Loucy (cell line): ENCODE measurements at regions not wholly inside any gene's neighbourhood (a gene's known extent, or its start where the extent isn't known, plus 50 kb on each side); places are given as distances from the start of the nearest gene placed in this dataset.

ENCODE experiments used
- H2AFZ ChIP-seq: fragments of 200-600 bp; sonication (generic); 2 replicates; pipeline ENCODE4 v1.6.0; 2016; ENCODE audit warnings: antibody characterized with exemption, mild to moderate bottlenecking, low read length, moderate library complexity
- H3F3A ChIP-seq: fragments of 200-600 bp; 2 replicates; pipeline ENCODE4 v1.6.0; 2016; ENCODE audit warnings: antibody characterized with exemption, low read depth, mild to moderate bottlenecking
- H3K27me3 ChIP-seq: fragments of 200-600 bp; sonication (generic); 2 replicates; pipeline ENCODE4 v1.6.1; 2014; ENCODE audit warnings: low read length, mild to moderate bottlenecking; ENCODE audit not compliant: insufficient read depth, poor library complexity, severe bottlenecking
- H3K36me3 ChIP-seq: fragments of 200-600 bp; sonication (generic); 2 replicates; pipeline ENCODE4 v1.6.1; 2016; ENCODE audit warnings: low read length; ENCODE audit not compliant: insufficient read depth
- H3K4me1 ChIP-seq: fragments of 200-600 bp; sonication (generic); 2 replicates; pipeline ENCODE4 v1.5.1; 2014; ENCODE audit warnings: low read length, mild to moderate bottlenecking; ENCODE audit not compliant: insufficient read depth, poor library complexity, severe bottlenecking
- H3K4me2 ChIP-seq: fragments of 200-600 bp; sonication (generic); 2 replicates; pipeline ENCODE4 v1.6.0; 2014; ENCODE audit warnings: antibody characterized with exemption, low read length, low read depth, mild to moderate bottlenecking; ENCODE audit not compliant: poor library complexity, severe bottlenecking
- H3K4me3 ChIP-seq: fragments of 200-600 bp; sonication (generic); 2 replicates; pipeline ENCODE4 v1.5.1; 2014; ENCODE audit warnings: low read length, mild to moderate bottlenecking, mixed read lengths; ENCODE audit not compliant: poor library complexity, severe bottlenecking
- H3K79me2 ChIP-seq: fragments of 200-600 bp; sonication (generic); 2 replicates; pipeline ENCODE4 v1.6.1; 2014; ENCODE audit warnings: low read length; ENCODE audit not compliant: insufficient read depth
- H3K9ac ChIP-seq: fragments of 200-600 bp; sonication (generic); 2 replicates; pipeline ENCODE4 v1.6.0; 2014; ENCODE audit warnings: mild to moderate bottlenecking, low read depth, low read length, moderate library complexity; ENCODE audit not compliant: poor library complexity, severe bottlenecking
- H3K9me2 ChIP-seq: fragments of 200-600 bp; sonication (generic); replicated peaks from 2 replicates; pipeline ENCODE4 v1.6.1; 2016; ENCODE audit warnings: low read depth, low read length, mixed read lengths
- H3K9me3 ChIP-seq: fragments of 200-600 bp; sonication (generic); 2 replicates; pipeline ENCODE4 v1.6.1; 2014; ENCODE audit warnings: mild to moderate bottlenecking, antibody characterized with exemption, low read length, low read depth; ENCODE audit not compliant: insufficient read depth
- H4K20me1 ChIP-seq: fragments of 200-600 bp; sonication (generic); 2 replicates; pipeline ENCODE4 v1.6.0; 2014; ENCODE audit warnings: antibody characterized with exemption, low read length, mild to moderate bottlenecking; ENCODE audit not compliant: insufficient read depth, poor library complexity, severe bottlenecking
- CTCF ChIP-seq: fragments of 200-600 bp; sonication (generic); conservative IDR thresholded peaks from 2 replicates; pipeline ENCODE4 v1.5.1; 2014; ENCODE audit warnings: mild to moderate bottlenecking, antibody characterized with exemption, low read length
- EZH2phosphoT487 ChIP-seq: fragments of 200-600 bp; IDR thresholded peaks from 2 replicates; pipeline ENCODE4 v1.6.1; 2018; ENCODE audit warnings: antibody characterized with exemption, mild to moderate bottlenecking, moderate library complexity, borderline replicate concordance

GRCh38 chr19:31413353-31413752 is 64.1 kb upstream of the TSHZ3 start:
- Histone ChIP-seq H3K9me3 (0 out of 2 replicates have a peak, but pooled peaks cover 3% of the 10 kb centered on the region), H3K27me3 (no peaks in the 10 kb centered on the region), H3K9ac (no peak overlapping the region), H3K36me3 (no peaks in the 10 kb centered on the region), H2AFZ (no peak overlapping the region), H3K4me3 (no peak overlapping the region), H4K20me1 (no peaks in the 10 kb centered on the region), H3K79me2 (no peaks in the 10 kb centered on the region), H3K9me2 (no peaks in the 10 kb centered on the region), H3K4me2 (no peak overlapping the region), H3K4me1 (no peaks in the 10 kb centered on the region), H3F3A (no peaks in the 10 kb centered on the region)
- TF ChIP-seq CTCF = no peak
- TF ChIP-seq EZH2phosphoT487 = no peak

GRCh38 chr19:31415322-31415721 is 66.1 kb upstream of the TSHZ3 start:
- no peaks in the 10 kb centered on the region for H3K36me3 ChIP-seq
- H3K27me3 ChIP-seq = no peaks in the 10 kb centered on the region
- H4K20me1 ChIP-seq = no peaks in the 10 kb centered on the region
- no peaks in the 10 kb centered on the region for H3K79me2 ChIP-seq
- no peaks in the 10 kb centered on the region for H3K4me1 ChIP-seq
- no peak overlapping the region for H3K9ac ChIP-seq
- H3K4me2 ChIP-seq = no peak overlapping the region
- no peaks in the 10 kb centered on the region for H3K9me2 ChIP-seq
- TF ChIP-seq EZH2phosphoT487 (no peak), CTCF (no peak)
- H3K4me3 ChIP-seq = no peak overlapping the region
- H3F3A ChIP-seq = no peaks in the 10 kb centered on the region
- H2AFZ ChIP-seq = no peak overlapping the region
- H3K9me3 ChIP-seq = 0 out of 2 replicates have a peak, but pooled peaks cover 3% of the 10 kb centered on the region

GRCh38 chr19:31416548-31416947 is 67.3 kb upstream of the TSHZ3 start:
- Histone ChIP-seq H3K9me3 (no peaks in the 10 kb centered on the region), H3F3A (no peaks in the 10 kb centered on the region), H3K36me3 (no peaks in the 10 kb centered on the region), H3K79me2 (no peaks in the 10 kb centered on the region), H3K4me2 (no peak overlapping the region), H3K9me2 (no peaks in the 10 kb centered on the region), H3K4me3 (no peak overlapping the region), H3K9ac (no peak overlapping the region), H3K4me1 (no peaks in the 10 kb centered on the region), H2AFZ (no peak overlapping the region), H4K20me1 (no peaks in the 10 kb centered on the region), H3K27me3 (no peaks in the 10 kb centered on the region)
- no peak for TF ChIP-seq EZH2phosphoT487
- TF ChIP-seq CTCF = no peak
